ENCODE measurements at regions not wholly inside any gene's neighbourhood (a gene's known extent, or its start where the extent isn't known, plus 50 kb on each side); places are given as distances from the start of the nearest gene placed in this dataset.

- Mint-ChIP-seq H3K9me3 (no peaks in the 10 kb centered on the region), H3K4me3 (no peak overlapping the region), H3K4me1 (ENCODE audit: low read depth) (no peaks in the 10 kb centered on the region), H3K27ac (no peak overlapping the region), H3K27me3 (no peaks in the 10 kb centered on the region), H3K36me3 (ENCODE audit: low read depth) (no peaks in the 10 kb centered on the region)
- intact Hi-C loops (cut with micrococcal nuclease) = no loop called here
- DNase-seq = no peak
- TF ChIP-seq CTCF (IDR thresholded peaks at IDR 0.05) = no peak
- ChIA-PET CTCF (no interaction called here), POLR2A (no interaction called here)
- ATAC-seq = no peak
Observed at GRCh38 chr4:96293806-96294205, 453.9 kb downstream of the PDHA2 start.

GRCh38 chr4:96295143-96295741, 455.3 kb downstream of the PDHA2 start:
- ATAC-seq (no peak), DNase-seq (no peak)
- ChIA-PET CTCF (no interaction called here), POLR2A (no interaction called here)
- Mint-ChIP-seq H3K9me3 (no peaks in the 10 kb centered on the region), H3K27ac (no peak overlapping the region), H3K4me1 (ENCODE audit: low read depth) (no peaks in the 10 kb centered on the region), H3K4me3 (no peak overlapping the region), H3K36me3 (ENCODE audit: low read depth) (no peaks in the 10 kb centered on the region), H3K27me3 (no peaks in the 10 kb centered on the region)
- intact Hi-C loops (cut with micrococcal nuclease) = no loop called here
- no peak for TF ChIP-seq CTCF (IDR thresholded peaks at IDR 0.05)

GRCh38 chr4:96301715-96302114, 461.8 kb downstream of the PDHA2 start:
- no peak for TF ChIP-seq CTCF (IDR thresholded peaks at IDR 0.05)
- H3K9me3 Mint-ChIP-seq = no peaks in the 10 kb centered on the region
- no peaks in the 10 kb centered on the region for H3K36me3 Mint-ChIP-seq (ENCODE audit: low read depth)
- CTCF ChIA-PET = no interaction called here
- DNase-seq (no peak), ATAC-seq (no peak)
- H3K27ac Mint-ChIP-seq = no peak overlapping the region
- POLR2A ChIA-PET = no interaction called here
- H3K4me3 Mint-ChIP-seq = no peak overlapping the region
- no peaks in the 10 kb centered on the region for H3K4me1 Mint-ChIP-seq (ENCODE audit: low read depth)
- intact Hi-C loops (cut with micrococcal nuclease) = no loop called here
- H3K27me3 Mint-ChIP-seq = no peaks in the 10 kb centered on the region

GRCh38 chr4:96305030-96305429, 465.1 kb downstream of the PDHA2 start:
- POLR2A ChIA-PET = no interaction called here
- intact Hi-C loops (cut with micrococcal nuclease) = no loop called here
- TF ChIP-seq CTCF (IDR thresholded peaks at IDR 0.05) = no peak
- ATAC-seq = no peak
- H3K9me3 Mint-ChIP-seq = peaks cover 11% of the 10 kb centered on the region
- H3K4me1 Mint-ChIP-seq (ENCODE audit: low read depth) = no peaks in the 10 kb centered on the region
- DNase-seq = no peak
- no peak overlapping the region for H3K4me3 Mint-ChIP-seq
- no peaks in the 10 kb centered on the region for H3K27me3 Mint-ChIP-seq
- H3K27ac Mint-ChIP-seq = no peak overlapping the region
- no peaks in the 10 kb centered on the region for H3K36me3 Mint-ChIP-seq (ENCODE audit: low read depth)
- CTCF ChIA-PET = no interaction called here

GRCh38 chr4:96312046-96312685, 472.3 kb downstream of the PDHA2 start:
- no peak for ATAC-seq

More at GRCh38 chr4:96312046-96312685, 472.3 kb downstream of the PDHA2 start:
- H3K27me3 Mint-ChIP-seq = no peaks in the 10 kb centered on the region
- TF ChIP-seq CTCF (IDR thresholded peaks at IDR 0.05) = no peak
- no peaks in the 10 kb centered on the region for H3K4me1 Mint-ChIP-seq (ENCODE audit: low read depth)
- DNase-seq = no peak
- ChIA-PET POLR2A (no interaction called here), CTCF (no interaction called here)
- no peak overlapping the region for H3K4me3 Mint-ChIP-seq
- no peaks in the 10 kb centered on the region for H3K36me3 Mint-ChIP-seq (ENCODE audit: low read depth)
- H3K27ac Mint-ChIP-seq = no peak overlapping the region
- intact Hi-C loops (cut with micrococcal nuclease) = no loop called here
- H3K9me3 Mint-ChIP-seq = peaks cover 11% of the 10 kb centered on the region
